GM23338 (cell line): ENCODE measurements at regions not wholly inside any gene's neighbourhood (a gene's known extent, or its start where the extent isn't known, plus 50 kb on each side); places are given as distances from the start of the nearest gene placed in this dataset.

Experiments used
- CTCF ChIP-seq, 2 experiments: fragments of 200-600 bp in 1 of 2; sonication (generic) in 1 of 2; conservative IDR thresholded peaks; 2 replicates each; pipeline versions ENCODE4 v1.5.1 to v1.6.1; 2016 to 2017; ENCODE audit warnings: antibody characterized with exemption in 2 of 2, low read depth in 2 of 2, mild to moderate bottlenecking in 2 of 2, moderate library complexity in 1 of 2
- POLR2AphosphoS5 ChIP-seq: IDR thresholded peaks from 2 replicates; pipeline ENCODE4 v1.6.1; 2016; ENCODE audit warnings: antibody characterized with exemption, low read depth

- TF ChIP-seq CTCF (conservative IDR thresholded peaks at IDR 0.05; ENCODE audit: low read depth in 2 of 2) (no peak), POLR2AphosphoS5 (no peak)
Observed at GRCh38 chr5:22998774-22999173, 145.6 kb upstream of the CDH12 start.
